GM21526 (cell line): ENCODE measurements at regions not wholly inside any gene's neighbourhood (a gene's known extent, or its start where the extent isn't known, plus 50 kb on each side); places are given as distances from the start of the nearest gene placed in this dataset.

Experiments
- ATAC-seq: cut with Tn5 transposase; IDR thresholded peaks from one replicate; pipeline ENCODE4 v1.9.1; 2021; ENCODE audit warnings: moderate library complexity; ENCODE audit not compliant: unreplicated experiment, low FRiP score

DNA sequence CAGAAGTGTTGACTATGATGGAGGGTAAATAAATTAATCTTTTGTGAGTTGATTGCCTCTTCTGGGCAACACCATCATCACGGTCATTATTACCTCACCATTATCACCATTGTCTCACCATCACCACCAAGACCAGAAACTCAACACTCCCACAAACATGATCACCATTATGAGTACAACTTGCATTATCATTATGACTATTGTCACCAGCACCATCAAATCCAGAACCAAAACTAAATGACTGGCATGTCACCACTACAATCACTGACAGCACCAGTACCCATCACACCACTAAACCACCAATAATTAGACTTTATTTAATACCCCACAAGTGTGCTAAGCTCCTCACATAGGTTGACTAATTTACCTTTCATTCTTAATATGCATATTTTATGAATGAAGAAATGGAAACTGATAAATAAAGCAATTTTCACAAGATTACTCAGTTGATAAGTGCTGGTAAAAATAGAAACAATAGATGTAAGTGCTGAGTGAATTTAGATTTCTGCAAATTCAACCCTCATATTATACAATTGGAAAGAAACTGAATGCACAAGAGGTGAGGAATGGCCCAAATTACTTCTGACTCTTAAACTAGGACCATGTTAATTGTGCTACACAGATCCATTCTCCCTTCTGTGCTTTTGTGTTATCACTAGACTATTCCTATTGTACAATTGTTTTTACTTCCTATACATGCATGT lies 517.8 kb upstream of the PAPPA start:
- ATAC-seq, result no peak

- ATAC-seq, result no peak
These were observed 517.0 kb upstream of the PAPPA start for GRCh38 chr9:115636596-115636995.

GRCh38 chr9:115637661-115638060 lies 515.9 kb upstream of the PAPPA start:
- ATAC-seq, result no peak

DNA sequence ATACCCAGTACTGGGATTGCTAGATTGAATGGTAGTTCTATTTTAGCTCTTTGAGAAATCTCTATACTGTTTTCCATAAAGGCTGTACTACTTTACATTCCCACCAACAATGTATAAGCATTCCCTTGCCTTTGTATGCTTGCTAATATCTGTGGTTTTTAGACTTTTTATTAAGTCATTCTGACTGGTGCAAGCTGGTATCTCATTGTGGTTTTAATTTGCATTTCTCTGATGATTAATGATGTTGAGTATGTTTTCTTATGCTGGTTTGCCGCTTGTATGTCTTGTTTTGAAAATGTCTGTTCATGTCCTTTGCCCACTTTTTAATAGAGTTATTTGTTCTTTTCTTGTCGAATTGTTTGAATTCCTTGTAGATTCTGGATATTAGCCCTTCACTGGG lies 512.7 kb upstream of the PAPPA start:
- no peak for ATAC-seq

- no peak for ATAC-seq
These were observed 511.3 kb upstream of the PAPPA start for GRCh38 chr9:115642285-115642684.

DNA sequence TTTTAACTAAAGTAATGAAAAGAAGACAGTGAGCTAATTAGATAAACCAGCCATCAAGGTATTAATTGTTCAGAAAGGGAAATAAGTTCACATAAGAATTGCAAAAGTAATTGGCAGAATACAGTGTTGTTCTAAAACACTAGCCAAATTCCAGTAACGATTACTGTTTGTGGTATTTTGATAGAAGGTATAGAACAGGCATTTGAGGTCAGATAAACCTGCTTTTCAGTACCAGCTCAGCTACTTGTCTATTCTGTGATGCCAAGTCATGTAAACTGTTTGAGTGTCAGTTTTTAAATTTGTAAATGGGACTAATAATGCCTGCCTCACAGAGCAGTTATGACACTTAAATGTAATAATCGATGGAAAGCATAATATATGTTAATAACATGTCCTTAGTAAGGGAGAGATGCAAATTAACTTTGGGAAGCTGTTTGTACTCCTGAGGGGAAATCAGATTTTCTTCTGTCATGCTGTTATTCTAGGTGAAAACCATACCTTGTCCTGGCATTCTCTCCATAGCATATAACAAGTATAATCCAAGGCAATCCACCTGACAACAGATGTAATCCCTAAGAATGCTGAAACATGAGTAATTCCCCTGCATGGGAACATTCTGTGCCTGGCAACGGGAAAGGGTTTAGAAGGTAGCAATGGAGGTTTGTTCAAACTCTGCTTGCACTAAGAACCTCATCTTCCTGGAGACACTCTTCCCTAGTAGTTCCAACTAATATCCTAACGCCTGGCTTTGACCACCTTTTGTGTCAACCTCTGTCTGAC lies 509.5 kb upstream of the PAPPA start:
- no peak for ATAC-seq

GRCh38 chr9:115649991-115650472 lies 503.6 kb upstream of the PAPPA start:
- ATAC-seq, result no peak

GRCh38 chr9:115650768-115651167 lies 502.8 kb upstream of the PAPPA start:
- ATAC-seq, result no peak

GRCh38 chr9:115651461-115651860 lies 502.1 kb upstream of the PAPPA start:
- ATAC-seq, result no peak

DNA sequence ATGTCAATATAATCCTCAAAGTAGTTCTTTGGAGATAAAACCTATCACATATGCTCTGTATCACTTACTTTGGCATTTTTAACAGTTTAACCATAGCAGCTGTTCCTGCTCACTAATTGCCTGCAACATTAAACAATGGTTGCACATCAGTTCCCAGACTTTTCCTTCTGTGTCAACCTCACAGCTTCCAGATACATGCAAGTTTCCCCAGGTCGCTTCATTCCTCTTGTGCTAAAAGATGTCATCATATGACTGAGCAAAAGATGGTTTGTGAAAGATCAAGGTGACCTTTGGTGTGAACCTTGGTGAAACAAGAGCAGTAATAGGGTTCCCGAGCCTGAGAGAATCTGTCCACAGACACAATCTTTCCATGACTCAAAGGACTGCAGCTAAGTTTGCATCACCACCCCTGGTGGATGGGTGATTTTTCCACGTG lies 500.4 kb upstream of the PAPPA start:
- no peak for ATAC-seq

DNA sequence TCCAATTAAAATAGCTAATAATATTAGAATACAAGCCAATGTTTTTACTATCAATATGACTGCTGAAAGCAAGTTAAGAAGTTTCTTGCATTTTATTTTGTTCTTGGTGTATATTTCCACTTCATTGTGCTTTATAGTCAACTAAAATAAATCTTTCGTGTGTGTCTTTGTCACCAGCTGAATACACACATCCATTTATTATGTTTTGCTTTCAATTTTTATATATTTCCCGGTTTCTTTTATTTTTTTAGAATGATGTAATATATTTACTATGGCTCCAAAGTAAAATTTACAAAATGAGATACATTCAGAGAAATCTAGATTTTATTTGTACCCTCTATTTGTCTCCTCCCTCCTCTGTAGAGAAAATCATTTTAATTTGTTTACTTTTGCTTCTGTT lies 495.9 kb upstream of the PAPPA start:
- ATAC-seq, result no peak

- no peak for ATAC-seq
These were observed 488.1 kb upstream of the PAPPA start for GRCh38 chr9:115665519-115665918.

- no peak for ATAC-seq
These were observed 485.1 kb upstream of the PAPPA start for GRCh38 chr9:115668521-115668920.

GRCh38 chr9:115671236-115671962 lies 482.2 kb upstream of the PAPPA start:
- ATAC-seq, result no peak

- no peak for ATAC-seq
These were observed 481.7 kb upstream of the PAPPA start for GRCh38 chr9:115671963-115672305.

GRCh38 chr9:115672477-115673316 lies 480.9 kb upstream of the PAPPA start:
- no peak for ATAC-seq

DNA sequence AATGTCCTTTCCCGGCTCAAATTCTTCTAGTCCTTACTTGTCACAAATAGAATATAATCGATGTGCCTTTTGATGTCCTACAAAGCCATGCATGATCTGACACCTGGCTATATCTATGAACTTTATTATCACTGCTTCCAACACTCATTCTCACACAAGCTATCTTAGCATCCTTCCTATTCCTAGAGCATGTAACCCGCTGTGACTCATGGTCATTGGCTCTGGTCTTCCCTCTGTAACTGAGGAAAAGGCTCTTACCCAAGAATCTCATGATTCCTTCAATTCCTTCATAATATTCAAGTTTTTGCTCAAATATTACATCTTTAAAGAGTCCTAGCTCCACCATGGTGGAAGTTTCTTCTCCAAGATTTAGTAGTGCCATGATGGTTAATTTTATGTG lies 480.0 kb upstream of the PAPPA start:
- ATAC-seq, result no peak

GRCh38 chr9:115674091-115674490 lies 479.5 kb upstream of the PAPPA start:
- ATAC-seq, result no peak

- no peak for ATAC-seq
These were observed 477.8 kb upstream of the PAPPA start for GRCh38 chr9:115675834-115676233.

- no peak for ATAC-seq
These were observed 473.4 kb upstream of the PAPPA start for GRCh38 chr9:115680231-115680630.
